HG02588 (cell line): ENCODE measurements at regions not wholly inside any gene's neighbourhood (a gene's known extent, or its start where the extent isn't known, plus 50 kb on each side); places are given as distances from the start of the nearest gene placed in this dataset.
"Not testable (repeated sequence)": the region's sequence is repeated elsewhere in the genome, so short reads cannot be mapped to it uniquely, and the experiment has no call there.

ENCODE experiments used
- ATAC-seq: cut with Tn5 transposase; IDR thresholded peaks from one replicate; pipeline ENCODE4 v1.9.1; 2021; ENCODE audit warnings: mild to moderate bottlenecking, moderate library complexity; ENCODE audit not compliant: unreplicated experiment

- no peak for ATAC-seq
These were observed 131.0 kb downstream of the ATXN3L start for GRCh38 chrX:13188731-13189309.

DNA sequence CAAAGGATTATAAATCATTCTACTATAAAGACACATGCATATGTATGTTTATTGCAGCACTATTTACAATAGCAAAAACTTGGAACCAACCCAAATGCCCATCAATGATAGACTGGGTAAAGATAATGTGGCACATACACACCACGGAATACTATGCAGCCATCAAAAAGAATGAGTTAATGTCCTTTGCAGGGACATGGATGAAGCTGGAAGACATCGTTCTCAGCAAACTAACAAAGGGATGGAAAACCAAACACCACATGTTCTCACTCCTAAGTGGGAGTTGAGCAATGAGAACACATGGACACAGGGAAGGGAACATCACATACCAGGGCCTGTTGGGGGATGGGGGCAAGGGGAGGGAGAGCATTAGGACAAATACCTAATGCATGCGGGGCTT, 133.2 kb downstream of the ATXN3L start:
- not testable (repeated sequence) for ATAC-seq

DNA sequence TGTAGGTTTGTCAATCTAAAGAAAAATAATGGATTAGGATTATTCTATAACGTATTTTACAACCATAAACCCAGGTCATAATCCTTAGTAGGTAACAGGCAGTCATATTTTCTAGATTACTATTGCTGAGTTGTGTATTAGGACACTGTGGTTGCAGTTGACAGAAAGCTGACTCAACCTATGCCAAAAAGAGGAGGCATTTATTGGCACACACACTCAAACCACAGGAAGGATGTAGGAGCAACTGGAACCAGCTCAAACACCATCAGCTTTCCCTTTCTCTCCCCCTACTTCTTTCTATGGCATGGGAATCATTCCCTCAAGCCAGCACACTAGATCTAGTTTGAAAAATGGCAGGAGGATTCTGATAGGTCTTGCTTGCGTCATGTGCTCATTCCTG, 136.4 kb upstream of the FAM9C start:
- no peak for ATAC-seq

- no peak for ATAC-seq
These were observed 135.2 kb upstream of the FAM9C start for GRCh38 chrX:13179586-13179985.

DNA sequence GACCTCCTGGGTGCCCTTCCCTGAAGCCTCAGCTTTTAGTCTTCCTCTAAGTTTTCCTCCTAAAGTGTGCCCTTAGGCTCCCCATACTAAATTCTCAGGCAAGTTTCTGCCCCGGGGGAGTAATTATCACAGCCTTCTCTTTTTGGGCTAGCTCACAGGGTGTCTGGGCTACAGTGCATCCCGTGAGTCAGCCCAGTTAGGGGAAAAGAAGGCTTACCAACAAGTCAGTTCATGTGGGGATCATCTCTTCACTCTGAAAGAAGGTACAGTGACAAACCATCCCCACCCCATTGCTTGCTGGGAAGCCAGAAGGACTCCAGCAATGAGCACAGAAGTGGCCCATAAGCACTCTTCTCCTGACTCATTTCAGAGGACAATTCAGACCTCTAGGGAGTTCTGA, 134.7 kb upstream of the FAM9C start:
- ATAC-seq = no peak

GRCh38 chrX:13177921-13178566, 133.6 kb upstream of the FAM9C start:
- no peak for ATAC-seq

- no peak for ATAC-seq
These were observed 130.6 kb upstream of the FAM9C start for GRCh38 chrX:13175056-13175455.

DNA sequence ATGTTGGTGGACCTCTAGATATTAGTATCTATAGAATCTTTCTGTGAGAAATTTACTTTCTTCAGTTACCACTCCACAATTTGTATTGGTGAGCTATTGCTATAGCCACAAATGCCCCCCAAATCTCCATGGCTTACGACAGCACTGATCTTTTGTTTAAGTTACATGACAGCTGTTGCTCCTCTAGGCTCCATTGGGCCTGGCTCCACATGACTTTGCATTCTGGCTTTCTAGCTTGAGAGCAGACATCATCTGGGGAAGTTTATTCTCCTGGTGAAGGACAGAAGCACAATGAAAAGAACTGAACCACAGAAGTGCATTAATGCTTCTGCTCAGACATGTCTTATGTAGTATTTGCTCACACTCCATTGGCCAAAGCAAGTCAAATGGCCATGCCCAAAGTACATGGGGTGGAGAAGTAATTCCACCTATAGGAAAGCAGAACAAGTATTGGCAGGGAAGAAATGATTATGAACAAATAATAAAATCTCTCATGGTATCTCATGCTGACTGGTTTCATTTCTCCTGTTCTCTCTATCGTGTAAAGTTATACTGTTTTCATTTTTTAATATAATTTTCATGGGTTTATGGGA, 126.6 kb upstream of the FAM9C start:
- ATAC-seq = no peak

- ATAC-seq = no peak
These were observed 125.3 kb upstream of the FAM9C start for GRCh38 chrX:13169684-13170083.

DNA sequence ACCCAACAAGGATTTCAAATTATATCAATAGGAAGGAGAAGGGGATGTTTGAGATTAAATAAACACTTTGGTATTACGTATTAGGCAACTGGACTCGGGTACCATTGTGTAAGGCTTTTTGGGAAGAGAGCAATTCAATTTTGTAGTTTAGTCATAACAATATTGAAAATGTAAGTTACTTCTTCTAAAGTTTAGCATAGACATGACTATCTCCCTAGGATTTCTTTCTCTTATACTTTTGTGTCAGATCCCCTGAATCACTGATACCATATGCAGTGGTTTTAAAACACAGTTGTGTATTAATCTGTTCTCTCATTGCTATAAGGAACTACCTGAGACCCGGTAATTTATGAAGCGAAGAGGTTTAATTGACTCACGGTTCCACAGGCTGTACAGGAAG, 123.8 kb upstream of the FAM9C start:
- no peak for ATAC-seq

- ATAC-seq = no peak
These were observed 123.2 kb upstream of the FAM9C start for GRCh38 chrX:13167481-13168231.

- ATAC-seq = no peak
These were observed 121.1 kb upstream of the FAM9C start for GRCh38 chrX:13165266-13166189.

DNA sequence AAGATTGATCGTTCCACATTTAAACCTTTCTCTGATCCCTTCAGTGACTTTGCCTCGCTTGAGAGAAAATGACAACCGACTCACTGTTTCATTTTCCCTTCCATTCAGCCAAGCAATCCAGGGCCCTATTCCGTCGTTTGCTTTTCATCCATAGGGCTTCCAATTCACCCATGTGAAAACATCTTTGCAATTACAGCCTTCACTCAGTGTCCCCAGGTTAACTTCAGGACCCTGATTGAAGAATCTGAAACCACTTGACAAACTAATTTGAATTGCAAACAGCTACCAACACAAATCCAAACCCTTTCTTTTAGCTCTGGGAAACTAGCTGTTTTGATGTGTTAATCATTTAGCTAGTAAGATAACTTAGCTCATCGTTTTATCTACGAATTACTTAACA, 120.2 kb upstream of the FAM9C start:
- ATAC-seq = no peak

DNA sequence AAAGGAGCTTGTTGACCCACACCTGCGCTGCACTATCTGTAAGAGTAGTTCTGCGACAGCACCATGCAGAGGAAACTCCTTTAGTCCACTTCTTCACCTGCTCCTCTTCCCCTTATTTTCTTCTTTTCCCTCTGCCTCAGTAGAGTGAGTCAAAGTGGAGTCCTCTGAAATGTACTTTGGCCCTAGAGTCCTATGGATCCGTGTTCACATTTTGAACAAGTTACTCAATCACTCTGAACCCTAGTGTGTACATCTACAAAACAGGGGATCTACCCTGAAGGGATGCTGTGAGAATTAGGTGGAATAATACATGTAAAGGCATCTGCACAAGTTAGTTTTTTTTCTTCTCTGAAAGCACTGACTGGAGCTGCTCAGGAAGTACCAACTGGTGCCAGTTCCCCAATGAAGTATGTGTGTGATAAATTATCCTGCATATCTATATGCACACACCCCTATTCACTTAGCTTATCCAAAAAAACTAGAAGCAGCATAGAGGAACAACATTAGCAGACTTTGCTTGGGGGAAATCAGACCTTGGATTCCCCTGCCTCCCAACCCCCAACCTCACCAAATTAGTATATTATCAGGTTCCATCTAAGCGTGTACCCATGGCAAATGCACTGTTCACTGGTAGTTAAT, 118.5 kb upstream of the FAM9C start:
- no peak for ATAC-seq

GRCh38 chrX:13159886-13160285, 115.5 kb upstream of the FAM9C start:
- ATAC-seq = no peak

- ATAC-seq = no peak
These were observed 114.5 kb upstream of the FAM9C start for GRCh38 chrX:13158911-13159310.

GRCh38 chrX:13155550-13155949, 111.1 kb upstream of the FAM9C start:
- ATAC-seq = not testable (repeated sequence)

GRCh38 chrX:13153796-13154195, 109.4 kb upstream of the FAM9C start:
- ATAC-seq = no peak

DNA sequence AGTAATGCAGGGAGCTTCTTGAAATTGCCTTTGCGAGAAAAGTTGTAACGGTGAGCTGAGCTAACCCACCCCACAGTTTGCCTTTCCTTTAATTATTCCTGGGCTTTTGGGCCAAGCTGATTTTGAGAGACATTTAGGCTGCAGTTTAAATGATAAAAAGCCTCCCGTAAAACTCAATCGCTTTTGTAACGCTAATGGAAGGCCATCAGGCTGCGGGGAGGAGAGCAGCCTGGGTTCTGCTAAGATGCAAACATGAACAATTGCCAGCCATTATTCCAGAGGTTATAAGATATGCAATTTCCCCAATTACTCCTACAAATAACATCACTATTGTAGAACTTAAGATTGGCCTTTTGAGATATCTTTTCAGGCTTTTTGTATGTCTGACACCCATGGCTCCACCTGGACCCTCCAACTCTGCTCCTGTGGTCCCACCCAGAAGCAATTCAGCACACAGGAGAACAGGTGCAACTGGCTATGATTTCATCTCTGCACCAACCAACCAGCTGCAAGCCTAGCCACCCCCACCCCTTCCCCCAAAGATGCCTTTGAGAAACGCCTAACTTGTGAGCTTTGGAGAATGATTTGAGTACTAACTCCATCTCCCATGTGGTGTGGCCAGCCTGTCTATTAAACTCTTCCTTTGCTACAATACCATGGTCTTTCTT, 108.2 kb upstream of the FAM9C start:
- ATAC-seq = no peak
